ENCODE measurements at regions not wholly inside any gene's neighbourhood (a gene's known extent, or its start where the extent isn't known, plus 50 kb on each side); places are given as distances from the start of the nearest gene placed in this dataset.

DNA sequence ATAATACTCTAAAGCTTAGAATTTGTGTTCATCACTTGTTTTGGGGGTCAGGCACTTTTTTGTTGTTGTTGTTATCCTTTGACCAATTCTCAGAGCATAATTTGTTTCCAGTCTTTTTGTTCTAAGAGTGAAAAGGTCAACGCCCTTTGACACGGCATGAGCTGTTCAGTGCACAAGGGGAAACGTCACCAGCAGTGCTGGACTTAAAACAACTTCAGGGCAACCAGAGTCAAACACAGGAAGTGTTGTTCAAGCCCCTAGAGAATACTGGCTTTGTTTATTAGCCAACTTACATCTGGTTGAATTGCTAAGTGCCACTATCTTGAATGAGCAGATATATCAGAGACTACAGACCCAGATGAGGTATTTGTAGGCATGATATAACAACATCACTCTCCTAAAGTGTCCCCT lies 368.9 kb downstream of the TMEM161B start:
- no peak for TF ChIP-seq EZH2 (IDR thresholded peaks at IDR 0.05; ENCODE audit: borderline replicate concordance, insufficient read depth, low read depth, low read length, poor library complexity, severe bottlenecking)
- TF ChIP-seq, protein P1, sequence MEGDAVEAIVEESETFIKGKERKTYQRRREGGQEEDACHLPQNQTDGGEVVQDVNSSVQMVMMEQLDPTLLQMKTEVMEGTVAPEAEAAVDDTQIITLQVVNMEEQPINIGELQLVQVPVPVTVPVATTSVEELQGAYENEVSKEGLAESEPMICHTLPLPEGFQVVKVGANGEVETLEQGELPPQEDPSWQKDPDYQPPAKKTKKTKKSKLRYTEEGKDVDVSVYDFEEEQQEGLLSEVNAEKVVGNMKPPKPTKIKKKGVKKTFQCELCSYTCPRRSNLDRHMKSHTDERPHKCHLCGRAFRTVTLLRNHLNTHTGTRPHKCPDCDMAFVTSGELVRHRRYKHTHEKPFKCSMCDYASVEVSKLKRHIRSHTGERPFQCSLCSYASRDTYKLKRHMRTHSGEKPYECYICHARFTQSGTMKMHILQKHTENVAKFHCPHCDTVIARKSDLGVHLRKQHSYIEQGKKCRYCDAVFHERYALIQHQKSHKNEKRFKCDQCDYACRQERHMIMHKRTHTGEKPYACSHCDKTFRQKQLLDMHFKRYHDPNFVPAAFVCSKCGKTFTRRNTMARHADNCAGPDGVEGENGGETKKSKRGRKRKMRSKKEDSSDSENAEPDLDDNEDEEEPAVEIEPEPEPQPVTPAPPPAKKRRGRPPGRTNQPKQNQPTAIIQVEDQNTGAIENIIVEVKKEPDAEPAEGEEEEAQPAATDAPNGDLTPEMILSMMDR (IDR thresholded peaks at IDR 0.05), result no peak

All from B cell (primary cell).